T47D (cell line): ENCODE measurements at regions not wholly inside any gene's neighbourhood (a gene's known extent, or its start where the extent isn't known, plus 50 kb on each side); places are given as distances from the start of the nearest gene placed in this dataset.
"Not testable (repeated sequence)": the region's sequence is repeated elsewhere in the genome, so short reads cannot be mapped to it uniquely, and the experiment has no call there.

Experiments used
- DNase-seq, 2 experiments: peaks; one replicate each; pipeline versions ENCODE4 v3.0.0 to v3.0.0-alpha.2; 2011 to 2012; ENCODE audit warnings: low read depth in 1 of 2, low spot score in 1 of 2
- JUND ChIP-seq: IDR thresholded peaks from 2 replicates; pipeline ENCODE4 v1.6.1; 2012; ENCODE audit warnings: low read depth
- in situ Hi-C: cut with HindIII; loops from 2 replicates; pipeline ENCODE4 v1.10.0; 2016; ENCODE audit warnings: low sequenced_read_pairs, low pct_unique_long_range_greater_than_20kb

DNA sequence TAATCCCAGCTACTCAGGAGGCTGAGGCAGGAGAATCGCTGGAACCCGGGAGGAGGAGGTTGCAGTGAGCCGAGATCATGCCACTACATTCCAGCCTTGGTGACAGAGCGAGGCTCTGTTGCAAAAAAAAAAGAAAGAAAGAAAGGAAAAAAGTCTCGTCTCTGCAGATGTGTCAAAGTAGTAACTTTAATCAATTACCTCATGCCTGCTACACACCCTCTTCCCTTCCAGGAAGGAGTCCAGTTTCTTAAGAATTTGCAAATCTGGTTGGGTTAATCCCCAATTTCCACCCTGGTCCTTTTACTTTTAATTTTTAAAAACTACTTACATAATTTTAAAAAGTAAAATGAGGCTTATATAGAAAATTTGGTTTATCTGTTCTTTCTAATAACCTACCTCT lies 234.5 kb upstream of the KITLG start:
- in situ Hi-C loops = no loop called here
- TF ChIP-seq JUND = no peak
- DNase-seq = no peak

DNA sequence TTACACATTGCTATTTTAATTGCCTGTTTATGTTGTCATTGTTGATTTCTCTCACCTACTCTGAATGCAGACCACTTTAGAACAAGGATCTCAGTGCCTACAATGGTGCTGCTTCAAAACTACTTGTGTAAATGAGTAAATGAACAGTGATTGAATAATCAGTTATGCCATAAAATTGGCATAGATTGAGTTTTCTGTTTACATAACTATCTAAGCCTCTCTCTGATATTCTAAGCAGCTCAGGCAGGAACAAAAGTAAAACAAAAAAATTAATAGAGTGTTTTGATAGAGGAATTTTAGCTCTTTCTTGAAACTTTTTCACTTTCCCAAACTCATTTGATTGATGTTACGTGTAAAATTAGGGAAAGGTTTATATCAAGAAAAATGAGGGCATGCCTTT lies 232.3 kb upstream of the KITLG start:
- no peak for DNase-seq
- TF ChIP-seq JUND = no peak
- in situ Hi-C loops = no loop called here

DNA sequence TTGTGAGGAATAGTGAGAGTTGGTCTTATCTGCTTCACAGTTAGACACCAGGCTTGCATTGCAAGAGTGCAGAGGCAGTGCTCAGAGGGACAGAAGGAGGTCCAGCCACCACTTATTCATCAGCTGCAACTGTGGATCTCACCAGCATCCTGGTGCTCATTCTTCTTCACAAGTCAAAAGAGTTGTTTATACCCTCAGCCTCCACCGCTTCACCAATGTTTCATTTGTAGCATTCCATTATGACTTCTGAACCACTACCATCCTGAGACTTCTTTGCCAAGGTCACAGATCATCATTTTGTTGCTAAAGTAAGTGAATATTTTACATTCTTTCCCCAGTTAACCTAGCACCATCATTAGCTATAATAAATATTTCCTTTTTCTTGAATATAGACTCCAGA lies 230.5 kb upstream of the KITLG start:
- in situ Hi-C loops = no loop called here
- no peak for DNase-seq
- TF ChIP-seq JUND = no peak

DNA sequence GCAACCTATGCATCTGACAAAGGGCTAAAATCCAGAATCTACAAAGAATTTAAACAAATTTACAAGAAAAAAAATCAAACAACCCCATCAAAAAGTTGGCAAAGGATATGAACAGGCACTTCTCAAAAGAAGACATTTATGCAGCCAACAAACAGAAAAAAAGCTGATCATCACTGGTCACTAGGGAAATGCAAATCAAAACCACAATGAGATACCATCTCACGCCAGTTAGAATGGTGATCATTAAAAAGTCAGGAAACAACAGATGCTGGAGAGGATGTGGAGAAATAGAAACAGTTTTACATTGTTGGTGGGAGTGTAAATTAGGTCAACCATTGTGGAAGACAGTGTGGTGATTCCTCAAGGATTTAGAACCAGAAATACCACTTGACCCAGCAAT lies 229.6 kb upstream of the KITLG start:
- in situ Hi-C loops, DNase-seq: not testable (repeated sequence)

DNA sequence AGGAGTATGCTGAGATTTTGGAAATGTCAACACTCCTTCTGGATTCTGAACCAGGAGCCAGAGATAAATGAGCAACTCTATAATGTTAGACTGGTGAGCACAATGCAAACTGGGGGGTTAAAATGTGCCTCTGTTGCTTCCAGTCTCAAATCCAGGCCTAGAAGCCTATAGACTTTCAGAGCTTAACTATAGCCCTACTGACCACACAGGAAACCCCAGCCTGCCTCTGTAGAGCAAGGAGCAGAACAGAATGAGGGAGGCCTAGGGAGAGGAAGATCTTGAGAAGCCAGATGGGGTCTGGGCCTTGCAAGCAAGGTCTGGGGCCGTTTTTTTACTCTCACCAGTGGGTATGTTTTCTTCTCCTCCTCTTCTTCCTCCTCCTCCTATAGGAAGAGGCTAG lies 225.4 kb upstream of the KITLG start:
- DNase-seq = no peak
- in situ Hi-C loops = no loop called here
- TF ChIP-seq JUND = no peak

DNA sequence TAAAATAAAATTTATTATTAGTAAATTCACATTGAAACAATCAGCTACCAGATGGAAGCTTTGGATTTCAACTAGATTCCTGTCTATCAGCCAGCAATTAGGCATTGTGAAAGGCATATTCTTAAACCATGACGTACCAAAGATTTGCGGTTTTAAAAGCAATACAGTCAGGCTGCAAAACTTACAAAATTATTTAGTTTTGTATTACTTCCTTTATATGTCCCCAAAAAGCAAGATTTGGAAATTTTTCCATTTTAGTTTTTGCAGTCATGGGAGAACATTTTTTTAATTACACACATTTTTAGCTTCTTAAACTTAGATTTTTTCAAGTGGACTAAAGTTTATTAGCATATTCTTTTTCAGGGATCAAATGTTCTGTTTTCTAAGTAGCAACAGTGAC lies 225.0 kb upstream of the KITLG start:
- in situ Hi-C loops = no loop called here
- DNase-seq = no peak
- no peak for TF ChIP-seq JUND

DNA sequence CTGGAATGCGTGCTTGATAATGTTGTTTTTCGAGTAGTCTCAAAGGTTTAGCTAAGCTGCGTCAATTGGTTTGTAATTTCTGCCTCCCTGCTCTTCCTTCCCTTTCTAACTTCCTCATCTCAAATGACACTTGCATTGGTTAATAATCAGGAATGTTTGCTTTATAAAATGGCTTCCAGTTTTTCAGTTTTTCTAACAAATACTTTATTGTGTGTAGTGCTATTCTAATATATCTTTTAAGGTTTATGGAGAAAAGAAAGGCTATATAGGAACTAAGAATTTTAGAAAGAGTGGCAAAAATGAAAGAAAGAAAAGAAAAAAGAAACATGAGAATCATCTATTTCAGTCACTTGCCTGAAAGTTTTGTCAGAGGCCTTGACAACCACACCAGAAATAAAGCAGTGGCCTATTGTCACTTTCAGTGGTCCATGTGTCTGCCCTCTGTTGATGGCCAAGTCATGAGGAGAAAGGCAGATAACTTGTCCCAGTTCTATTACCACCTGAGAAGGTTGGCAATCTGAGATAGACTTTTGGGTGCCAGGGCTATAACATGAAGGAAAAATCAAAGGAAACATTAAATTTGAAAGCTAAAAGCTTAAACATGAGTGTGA lies 221.9 kb upstream of the KITLG start:
- in situ Hi-C loops = no loop called here
- TF ChIP-seq JUND = no peak
- no peak for DNase-seq

DNA sequence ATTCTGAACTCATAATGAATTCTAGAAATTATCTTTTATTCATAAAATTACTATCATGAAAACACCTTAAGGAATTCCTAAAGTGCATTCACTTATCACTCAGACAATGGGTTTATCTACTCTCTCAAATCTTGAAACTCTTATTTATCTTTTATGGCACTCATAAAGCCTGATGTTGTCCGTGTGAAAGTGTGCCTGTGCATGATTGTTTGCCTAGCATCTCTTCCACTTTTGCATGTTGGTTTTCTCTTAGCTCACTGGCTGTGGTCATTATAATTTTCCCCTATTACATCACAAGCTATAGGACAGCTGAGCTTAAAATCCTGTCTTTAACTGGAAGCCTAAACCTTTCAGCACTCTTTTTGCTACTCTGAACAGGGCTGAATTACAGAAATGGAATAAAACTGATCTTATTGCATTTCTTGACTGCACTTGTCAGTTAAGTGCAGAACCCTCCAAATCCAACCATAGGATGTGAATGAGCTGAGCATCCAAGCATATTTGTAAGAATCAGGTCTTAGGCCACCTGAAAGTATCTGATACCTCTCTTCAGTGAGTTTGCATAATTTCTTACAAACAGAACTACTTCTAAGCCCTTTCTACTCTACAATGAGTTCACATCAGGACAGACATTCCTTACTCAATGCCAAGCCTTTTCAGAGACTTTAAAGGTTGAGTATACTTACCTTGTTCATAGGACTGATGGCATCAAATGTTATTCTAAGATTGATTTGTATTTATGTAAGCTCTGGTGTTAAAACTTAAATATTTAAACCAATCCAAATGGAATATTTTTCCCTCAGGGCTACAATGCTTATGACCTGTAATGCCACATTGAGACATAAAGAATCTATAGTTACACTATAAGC lies 221.2 kb upstream of the KITLG start:
- in situ Hi-C loops = no loop called here
- peak; percentile 24 to 73 for DNase-seq
- peak; percentile 56; the same call in 1 of the 2 replicates for TF ChIP-seq JUND

DNA sequence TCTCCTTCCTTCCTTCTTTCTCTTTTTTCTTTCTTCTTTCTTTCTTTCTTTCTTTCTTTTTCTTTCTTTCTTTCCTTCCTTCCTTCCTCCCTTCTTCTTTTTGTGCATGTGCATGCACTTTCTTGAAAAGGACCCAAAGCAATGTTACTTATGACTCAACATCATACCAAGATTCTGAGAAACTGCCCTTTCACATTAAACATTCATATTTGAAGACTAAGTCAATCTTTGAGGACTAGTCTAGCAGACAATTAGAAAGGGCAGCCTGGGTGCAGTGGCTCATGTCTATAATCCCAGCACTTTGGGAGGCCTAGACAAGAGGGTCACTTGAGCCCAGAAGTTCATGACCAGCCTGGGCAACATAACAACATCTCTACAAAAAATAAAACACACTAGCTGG lies 212.8 kb upstream of the KITLG start:
- in situ Hi-C loops = no loop called here
- no peak for TF ChIP-seq JUND
- DNase-seq = no peak

DNA sequence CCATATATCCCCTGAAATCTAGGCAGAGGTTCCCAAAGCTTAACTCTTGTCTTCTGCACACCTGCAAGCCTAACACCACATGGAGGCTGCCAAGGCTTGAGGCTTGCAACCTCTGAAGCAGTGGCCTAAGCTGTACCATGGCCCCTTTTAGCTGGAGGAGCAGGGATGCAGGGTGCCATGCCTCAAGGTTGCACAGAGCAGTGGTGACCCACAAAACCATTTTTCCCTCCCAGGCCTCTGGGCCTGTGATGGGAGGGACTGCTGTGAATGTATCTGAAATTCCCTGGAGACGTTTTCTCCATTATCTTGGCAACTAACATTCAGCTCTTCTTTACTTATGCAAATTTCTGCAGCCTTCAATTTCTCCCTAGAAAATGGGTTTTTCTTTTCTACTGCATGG lies 210.0 kb upstream of the KITLG start:
- no peak for DNase-seq
- in situ Hi-C loops = no loop called here
- TF ChIP-seq JUND = no peak

DNA sequence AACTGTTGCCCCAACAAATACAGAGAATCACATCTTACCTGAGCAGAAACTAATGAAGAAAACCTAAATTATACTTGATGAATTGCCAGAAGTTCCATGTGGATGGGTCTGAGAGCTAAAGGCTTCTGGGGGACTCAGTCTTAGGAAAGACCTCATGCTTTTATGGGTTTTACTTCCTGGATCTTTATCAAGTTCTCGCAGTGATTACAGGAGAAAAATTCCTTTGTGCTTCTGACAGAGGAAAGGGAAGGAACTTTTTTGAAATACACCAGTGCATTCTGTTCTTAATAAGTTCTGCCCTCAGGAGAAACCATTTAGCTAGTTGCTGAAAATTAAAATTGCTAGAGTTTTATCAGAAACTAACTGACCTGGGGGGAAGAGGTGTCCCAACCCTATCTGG lies 203.9 kb upstream of the KITLG start:
- in situ Hi-C loops = no loop called here
- no peak for TF ChIP-seq JUND
- no peak for DNase-seq

DNA sequence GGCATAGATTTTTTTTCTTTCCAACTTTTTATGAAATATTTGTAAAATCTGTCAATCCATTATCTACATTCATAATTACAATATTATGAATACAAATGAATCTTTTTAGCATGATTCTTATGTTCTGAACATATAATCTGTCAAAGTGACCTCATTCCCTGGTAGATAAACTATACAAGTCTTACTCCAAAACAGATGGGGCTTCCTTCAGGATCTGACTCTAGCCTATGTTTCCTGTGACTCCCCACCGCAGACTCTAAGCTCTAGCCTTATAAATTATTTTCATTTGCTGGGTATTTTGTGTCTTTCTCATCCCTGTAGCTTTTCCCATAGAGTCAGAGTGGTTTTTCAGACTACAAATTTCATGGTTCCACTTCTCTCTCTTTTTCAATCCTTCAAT lies 202.1 kb upstream of the KITLG start:
- DNase-seq = no peak
- in situ Hi-C loops = no loop called here
- TF ChIP-seq JUND = no peak

DNA sequence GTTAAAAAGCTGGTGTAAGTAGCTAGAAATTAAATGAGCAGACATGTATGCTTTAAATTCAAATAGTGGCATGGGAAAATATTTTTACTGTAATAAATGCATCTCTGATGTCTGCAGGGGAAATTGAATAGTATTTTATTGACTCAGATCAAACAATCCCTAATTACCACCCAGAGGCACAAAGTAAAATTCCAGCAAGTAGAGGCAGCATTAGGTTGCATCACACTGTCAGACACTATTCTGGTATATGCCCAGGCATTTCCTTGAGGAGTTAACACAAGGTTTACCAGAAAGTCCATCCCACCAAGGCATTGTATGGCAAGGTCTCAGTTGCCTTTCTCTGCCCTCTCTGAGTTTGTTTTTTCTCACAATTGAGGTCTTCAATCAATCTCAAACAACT lies 201.6 kb upstream of the KITLG start:
- DNase-seq = peak; percentile 18 to 86
- TF ChIP-seq JUND = peak; percentile 59; the same call in 1 of the 2 replicates
- in situ Hi-C loops = no loop called here

DNA sequence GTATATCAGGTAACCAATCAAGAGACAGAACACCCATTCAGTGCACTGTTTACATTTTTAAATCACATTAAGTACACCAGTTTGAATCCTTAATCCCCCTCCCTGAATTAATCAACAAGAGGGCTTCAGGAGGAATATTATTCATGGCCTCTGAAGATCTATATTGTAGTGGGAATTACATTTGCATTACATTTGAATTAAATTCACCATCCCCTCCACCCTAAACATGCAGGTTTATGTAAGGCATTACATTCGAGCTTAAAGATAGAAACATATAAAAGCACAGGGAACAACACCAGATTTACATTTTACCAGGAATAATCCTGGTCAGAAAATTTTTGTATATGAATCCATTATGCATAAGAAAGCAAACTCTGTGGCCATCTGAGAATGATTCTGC lies 197.8 kb upstream of the KITLG start:
- in situ Hi-C loops = no loop called here
- no peak for TF ChIP-seq JUND
- no peak for DNase-seq
